ENCODE measurements at regions not wholly inside any gene's neighbourhood (a gene's known extent, or its start where the extent isn't known, plus 50 kb on each side); places are given as distances from the start of the nearest gene placed in this dataset.

- H3K36me3 ChIP-seq (ENCODE audit: control insufficient read depth, insufficient read depth, low read length): no peaks in the 10 kb centered on the region
- Mint-ChIP-seq H3K27ac (ENCODE audit: unreplicated experiment) (no peak overlapping the region), H3K4me3 (ENCODE audit: unreplicated experiment) (no peak overlapping the region), H3K36me3 (ENCODE audit: insufficient read depth, unreplicated experiment) (no peaks in the 10 kb centered on the region), H3K27me3 (ENCODE audit: insufficient read depth, unreplicated experiment) (peaks cover 6% of the 10 kb centered on the region), H3K9me3 (ENCODE audit: unreplicated experiment) (no peaks in the 10 kb centered on the region), H3K4me1 (ENCODE audit: low read depth, unreplicated experiment) (no peaks in the 10 kb centered on the region)
- ChIA-PET POLR2A (no interaction called here), CTCF (no interaction called here)
- intact Hi-C loops (cut with micrococcal nuclease; ENCODE audit: unreplicated experiment): no loop called here
- DNase-seq: no peak
- no peaks in the 10 kb centered on the region for H3K9me3 ChIP-seq
- TF ChIP-seq CTCF (IDR thresholded peaks at IDR 0.05; ENCODE audit: insufficient read depth in 1 of 2, low read depth in 1 of 2, low read length in 1 of 2, severe bottlenecking in 1 of 2, unreplicated experiment in 1 of 2): no peak
- H3K4me1 ChIP-seq: no peaks in the 10 kb centered on the region
- H3K27me3 ChIP-seq (replicated peaks; ENCODE audit: control insufficient read depth, insufficient read depth, low read length): no peaks in the 10 kb centered on the region
- BruUV-seq (replicated peaks): no TSS peak
- no peak overlapping the region for H3K4me3 ChIP-seq (ENCODE audit: low read depth, low read length)
These were observed 222.4 kb downstream of the CD47 start for GRCh38 chr3:107868449-107868848.

GRCh38 chr3:107861904-107862303, 228.9 kb downstream of the CD47 start:
- BruUV-seq (replicated peaks): no TSS peak
- intact Hi-C loops (cut with micrococcal nuclease; ENCODE audit: unreplicated experiment): no loop called here
- no peak for DNase-seq
- Histone ChIP-seq H3K4me1 (no peaks in the 10 kb centered on the region), H3K27me3 (replicated peaks; ENCODE audit: control insufficient read depth, insufficient read depth, low read length) (no peaks in the 10 kb centered on the region), H3K36me3 (ENCODE audit: control insufficient read depth, insufficient read depth, low read length) (no peaks in the 10 kb centered on the region), H3K9me3 (no peaks in the 10 kb centered on the region), H3K4me3 (ENCODE audit: low read depth, low read length) (no peak overlapping the region)
- no peaks in the 10 kb centered on the region for H3K9me3 Mint-ChIP-seq (ENCODE audit: unreplicated experiment)
- peaks cover 6% of the 10 kb centered on the region for H3K27me3 Mint-ChIP-seq (ENCODE audit: insufficient read depth, unreplicated experiment)
- CTCF ChIA-PET: interaction anchor here (0.6 kb wide), 1 partner anchor 631 kb away, joined by 5 read pairs; no protein-coding TSS in a partner anchor
- no peak overlapping the region for H3K27ac Mint-ChIP-seq (ENCODE audit: unreplicated experiment)
- POLR2A ChIA-PET: no interaction called here
- TF ChIP-seq CTCF (IDR thresholded peaks at IDR 0.05; ENCODE audit: insufficient read depth in 1 of 2, low read depth in 1 of 2, low read length in 1 of 2, severe bottlenecking in 1 of 2, unreplicated experiment in 1 of 2): no peak
- H3K4me1 Mint-ChIP-seq (ENCODE audit: low read depth, unreplicated experiment): peaks cover 5% of the 10 kb centered on the region
- H3K36me3 Mint-ChIP-seq (ENCODE audit: insufficient read depth, unreplicated experiment): no peaks in the 10 kb centered on the region
- H3K4me3 Mint-ChIP-seq (ENCODE audit: unreplicated experiment): no peak overlapping the region

- Histone ChIP-seq H3K27me3 (replicated peaks; ENCODE audit: control insufficient read depth, insufficient read depth, low read length) (no peaks in the 10 kb centered on the region), H3K9me3 (no peaks in the 10 kb centered on the region), H3K36me3 (ENCODE audit: control insufficient read depth, insufficient read depth, low read length) (no peaks in the 10 kb centered on the region), H3K4me1 (no peaks in the 10 kb centered on the region), H3K4me3 (ENCODE audit: low read depth, low read length) (no peak overlapping the region)
- no peaks in the 10 kb centered on the region for H3K9me3 Mint-ChIP-seq (ENCODE audit: unreplicated experiment)
- H3K4me3 Mint-ChIP-seq (ENCODE audit: unreplicated experiment): no peak overlapping the region
- DNase-seq: no peak
- TF ChIP-seq CTCF (IDR thresholded peaks at IDR 0.05; ENCODE audit: insufficient read depth in 1 of 2, low read depth in 1 of 2, low read length in 1 of 2, severe bottlenecking in 1 of 2, unreplicated experiment in 1 of 2): no peak
- H3K36me3 Mint-ChIP-seq (ENCODE audit: insufficient read depth, unreplicated experiment): no peaks in the 10 kb centered on the region
- CTCF ChIA-PET: interaction anchor here (0.6 kb wide), 1 partner anchor 632 kb away, joined by 5 read pairs; no protein-coding TSS in a partner anchor
- H3K4me1 Mint-ChIP-seq (ENCODE audit: low read depth, unreplicated experiment): peaks cover 5% of the 10 kb centered on the region
- peaks cover 6% of the 10 kb centered on the region for H3K27me3 Mint-ChIP-seq (ENCODE audit: insufficient read depth, unreplicated experiment)
- no peak overlapping the region for H3K27ac Mint-ChIP-seq (ENCODE audit: unreplicated experiment)
- POLR2A ChIA-PET: no interaction called here
- intact Hi-C loops (cut with micrococcal nuclease; ENCODE audit: unreplicated experiment): no loop called here
- BruUV-seq (replicated peaks): no TSS peak
These were observed 229.4 kb downstream of the CD47 start for GRCh38 chr3:107861422-107861821.
